ENCODE measurements at regions not wholly inside any gene's neighbourhood (a gene's known extent, or its start where the extent isn't known, plus 50 kb on each side); places are given as distances from the start of the nearest gene placed in this dataset.
"Not testable (repeated sequence)": the region's sequence is repeated elsewhere in the genome, so short reads cannot be mapped to it uniquely, and the experiment has no call there.

GRCh38 chr7:24434972-24435371, 138.3 kb upstream of the PALS2 start:
- no peak for DNase-seq (ENCODE audit: low read depth)

GRCh38 chr7:24436131-24436920, 136.9 kb upstream of the PALS2 start:
- DNase-seq (ENCODE audit: low read depth) = no peak

GRCh38 chr7:24438232-24438631, 135.0 kb upstream of the PALS2 start:
- no peak for DNase-seq (ENCODE audit: low read depth)

- DNase-seq (ENCODE audit: low read depth) = not testable (repeated sequence)
Observed at GRCh38 chr7:24439104-24439503, 134.1 kb upstream of the PALS2 start.

- DNase-seq (ENCODE audit: low read depth) = no peak
Observed at GRCh38 chr7:24440892-24441291, 132.4 kb upstream of the PALS2 start.

- no peak for DNase-seq (ENCODE audit: low read depth)
Observed at GRCh38 chr7:24441314-24442027, 131.8 kb upstream of the PALS2 start.

GRCh38 chr7:24442170-24442777, 131.0 kb upstream of the PALS2 start:
- DNase-seq (ENCODE audit: low read depth) = no peak

- no peak for DNase-seq (ENCODE audit: low read depth)
Observed at GRCh38 chr7:24444666-24445440, 128.4 kb upstream of the PALS2 start.

GRCh38 chr7:24448038-24448437, 125.2 kb upstream of the PALS2 start:
- no peak for DNase-seq (ENCODE audit: low read depth)

- DNase-seq (ENCODE audit: low read depth) = not testable (repeated sequence)
Observed at GRCh38 chr7:24449416-24449815, 123.8 kb upstream of the PALS2 start.

GRCh38 chr7:24455813-24456525, 117.3 kb upstream of the PALS2 start:
- DNase-seq (ENCODE audit: low read depth) = no peak

- no peak for DNase-seq (ENCODE audit: low read depth)
Observed at GRCh38 chr7:24456526-24457218, 116.6 kb upstream of the PALS2 start.

- DNase-seq (ENCODE audit: low read depth) = no peak
Observed at GRCh38 chr7:24457219-24457558, 116.1 kb upstream of the PALS2 start.

GRCh38 chr7:24462117-24462516, 111.1 kb upstream of the PALS2 start:
- no peak for DNase-seq (ENCODE audit: low read depth)

- no peak for DNase-seq (ENCODE audit: low read depth)
Observed at GRCh38 chr7:24462984-24463383, 110.3 kb upstream of the PALS2 start.

- DNase-seq (ENCODE audit: low read depth) = no peak
Observed at GRCh38 chr7:24463474-24463873, 109.8 kb upstream of the PALS2 start.

GRCh38 chr7:24464861-24465260, 108.4 kb upstream of the PALS2 start:
- no peak for DNase-seq (ENCODE audit: low read depth)

- no peak for DNase-seq (ENCODE audit: low read depth)
Observed at GRCh38 chr7:24466168-24466768, 107.0 kb upstream of the PALS2 start.

- DNase-seq (ENCODE audit: low read depth) = no peak
Observed at GRCh38 chr7:24469118-24469517, 104.1 kb upstream of the PALS2 start.

- no peak for DNase-seq (ENCODE audit: low read depth)
Observed at GRCh38 chr7:24472093-24472492, 101.2 kb upstream of the PALS2 start.

All from GM04503 (cell line).